GM23338 (cell line): ENCODE measurements at regions not wholly inside any gene's neighbourhood (a gene's known extent, or its start where the extent isn't known, plus 50 kb on each side); places are given as distances from the start of the nearest gene placed in this dataset.

Source experiments
- ATAC-seq: fragments of 200-7000 bp; cut with Tn5 transposase; 3 replicates; pipeline ENCODE4 v1.9.1; 2020
- DNase-seq: peaks from one replicate; pipeline ENCODE4 v3.0.0-alpha.2; 2015; ENCODE audit warnings: low spot score
- H2AFZ ChIP-seq: fragments of 200-600 bp; sonication (generic); 2 replicates; pipeline ENCODE4 v1.8.0; 2016; ENCODE audit warnings: antibody characterized with exemption, mild to moderate bottlenecking, moderate library complexity
- H3F3A ChIP-seq: fragments of 200-600 bp; sonication (generic); replicated peaks from 2 replicates; pipeline ENCODE4 v1.8.0; 2017; ENCODE audit warnings: antibody characterized with exemption, mixed run types, low read depth
- H3K27ac ChIP-seq: fragments of 200-600 bp; sonication (generic); 2 replicates; pipeline ENCODE4 v1.6.1; 2016; ENCODE audit warnings: low read depth
- H3K27me3 ChIP-seq: fragments of 200-600 bp; sonication (generic); 2 replicates; pipeline ENCODE4 v1.8.0; 2016; ENCODE audit warnings: mild to moderate bottlenecking, mixed run types, moderate library complexity; ENCODE audit not compliant: insufficient read depth
- H3K36me3 ChIP-seq: fragments of 200-600 bp; sonication (generic); 2 replicates; pipeline ENCODE4 v1.8.0; 2016; ENCODE audit warnings: mild to moderate bottlenecking; ENCODE audit not compliant: insufficient read depth
- H3K4me1 ChIP-seq: fragments of 200-600 bp; sonication (generic); 2 replicates; pipeline ENCODE4 v1.8.0; 2016; ENCODE audit warnings: mild to moderate bottlenecking, moderate library complexity; ENCODE audit not compliant: insufficient read depth
- H3K4me2 ChIP-seq: fragments of 200-600 bp; sonication (generic); 2 replicates; pipeline ENCODE4 v1.7.1; 2017; ENCODE audit warnings: mixed run types
- H3K4me3 ChIP-seq: fragments of 200-600 bp; sonication (generic); 2 replicates; pipeline ENCODE4 v1.6.1; 2016; ENCODE audit warnings: mixed run types
- H3K79me2 ChIP-seq: fragments of 200-600 bp; sonication (generic); replicated peaks from 2 replicates; pipeline ENCODE4 v1.8.0; 2017; ENCODE audit warnings: mild to moderate bottlenecking; ENCODE audit not compliant: insufficient read depth
- H3K9me2 ChIP-seq: fragments of 200-600 bp; sonication (generic); 2 replicates; pipeline ENCODE4 v1.8.0; 2017; ENCODE audit not compliant: insufficient read depth
- H4K20me1 ChIP-seq: fragments of 200-600 bp; sonication (generic); replicated peaks from 2 replicates; pipeline ENCODE4 v1.8.0; 2017; ENCODE audit warnings: mild to moderate bottlenecking; ENCODE audit not compliant: insufficient read depth
- H3K27ac Mint-ChIP-seq: 2 replicates; pipeline ENCODE4 v1.8.0; 2020; ENCODE audit warnings: inconsistent platforms, mild to moderate bottlenecking, moderate library complexity, mixed read lengths
- H3K27me3 Mint-ChIP-seq: 3 replicates; pipeline ENCODE4 v1.8.0; 2022; ENCODE audit warnings: low read depth, mild to moderate bottlenecking, moderate library complexity, mixed read lengths, inconsistent platforms; ENCODE audit not compliant: insufficient read depth, poor library complexity
- H3K36me3 Mint-ChIP-seq: 3 replicates; pipeline ENCODE4 v1.8.0; 2021; ENCODE audit warnings: low read depth, mild to moderate bottlenecking, inconsistent platforms, moderate library complexity, mixed read lengths
- H3K4me1 Mint-ChIP-seq: 3 replicates; pipeline ENCODE4 v1.8.0; 2020; ENCODE audit warnings: mild to moderate bottlenecking, inconsistent platforms, mixed read lengths
- H3K4me3 Mint-ChIP-seq: 3 replicates; pipeline ENCODE4 v1.8.0; 2021; ENCODE audit warnings: moderate library complexity, mild to moderate bottlenecking, inconsistent platforms, mixed read lengths
- H3K9me3 Mint-ChIP-seq: 3 replicates; pipeline ENCODE4 v1.8.0; 2020; ENCODE audit warnings: moderate library complexity, mild to moderate bottlenecking, inconsistent platforms, mixed read lengths
- CREB1 ChIP-seq: fragments of 250-450 bp; sonication (Bioruptor Pico); IDR thresholded peaks from 2 replicates; pipeline ENCODE4 v1.5.0; 2020; ENCODE audit warnings: low read depth, mild to moderate bottlenecking, moderate library complexity
- JUNB ChIP-seq: IDR thresholded peaks from one replicate; pipeline ENCODE4 v1.6.1; 2016; ENCODE audit warnings: antibody characterized with exemption; ENCODE audit not compliant: unreplicated experiment
- NANOG ChIP-seq: IDR thresholded peaks from 2 replicates; pipeline ENCODE4 v1.6.1; 2016; ENCODE audit warnings: antibody characterized with exemption, borderline replicate concordance
- POLR2AphosphoS5 ChIP-seq: IDR thresholded peaks from 2 replicates; pipeline ENCODE4 v1.6.1; 2016; ENCODE audit warnings: antibody characterized with exemption, low read depth
- ZNF331 ChIP-seq: fragments of 250-450 bp; sonication (Bioruptor Pico); IDR thresholded peaks from 2 replicates; pipeline ENCODE4 v1.5.0; 2020; ENCODE audit warnings: low read depth, mild to moderate bottlenecking, moderate library complexity
- ZNF462 ChIP-seq: fragments of 250-450 bp; sonication (Bioruptor Pico); IDR thresholded peaks from 2 replicates; pipeline ENCODE4 v1.5.0; 2020; ENCODE audit warnings: mild to moderate bottlenecking, moderate library complexity
- TF ChIP-seq, protein P1 (sequence below): IDR thresholded peaks from 2 replicates; pipeline ENCODE4 v1.6.1; 2016; ENCODE audit warnings: antibody characterized with exemption
- TF ChIP-seq, protein P2 (sequence below): IDR thresholded peaks from one replicate; pipeline ENCODE4 v1.6.1; 2018; ENCODE audit warnings: antibody characterized with exemption; ENCODE audit not compliant: unreplicated experiment

DNA sequence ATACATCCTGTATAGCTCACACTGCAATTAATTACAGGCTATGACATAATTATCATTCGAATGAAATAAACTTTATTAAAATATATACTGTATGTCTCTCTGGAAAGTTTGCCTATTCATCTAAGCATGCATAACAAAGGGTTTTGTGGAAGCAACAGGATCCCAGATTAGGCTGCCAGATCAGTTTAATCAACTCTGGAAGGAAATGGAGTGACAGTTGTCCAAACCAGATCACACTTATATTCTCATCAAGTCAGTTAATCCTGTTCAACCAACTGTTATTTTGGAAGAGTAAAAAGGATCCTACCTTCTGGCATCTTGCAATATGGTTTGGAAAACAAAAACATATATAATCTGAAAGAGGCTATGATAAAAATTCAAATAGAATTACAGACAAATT, 312.2 kb downstream of the FAT4 start:
- H3K4me1 ChIP-seq: 0 out of 2 replicates have a peak, but pooled peaks cover 7% of the 10 kb centered on the region
- no peaks in the 10 kb centered on the region for H3F3A ChIP-seq
- TF ChIP-seq NANOG: no peak
- TF ChIP-seq, protein P1, sequence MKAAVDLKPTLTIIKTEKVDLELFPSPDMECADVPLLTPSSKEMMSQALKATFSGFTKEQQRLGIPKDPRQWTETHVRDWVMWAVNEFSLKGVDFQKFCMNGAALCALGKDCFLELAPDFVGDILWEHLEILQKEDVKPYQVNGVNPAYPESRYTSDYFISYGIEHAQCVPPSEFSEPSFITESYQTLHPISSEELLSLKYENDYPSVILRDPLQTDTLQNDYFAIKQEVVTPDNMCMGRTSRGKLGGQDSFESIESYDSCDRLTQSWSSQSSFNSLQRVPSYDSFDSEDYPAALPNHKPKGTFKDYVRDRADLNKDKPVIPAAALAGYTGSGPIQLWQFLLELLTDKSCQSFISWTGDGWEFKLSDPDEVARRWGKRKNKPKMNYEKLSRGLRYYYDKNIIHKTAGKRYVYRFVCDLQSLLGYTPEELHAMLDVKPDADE: no peak
- TF ChIP-seq ZNF331 (CRISPR knock-in tag): no peak
- no peak for TF ChIP-seq ZNF462
- TF ChIP-seq, protein P2, sequence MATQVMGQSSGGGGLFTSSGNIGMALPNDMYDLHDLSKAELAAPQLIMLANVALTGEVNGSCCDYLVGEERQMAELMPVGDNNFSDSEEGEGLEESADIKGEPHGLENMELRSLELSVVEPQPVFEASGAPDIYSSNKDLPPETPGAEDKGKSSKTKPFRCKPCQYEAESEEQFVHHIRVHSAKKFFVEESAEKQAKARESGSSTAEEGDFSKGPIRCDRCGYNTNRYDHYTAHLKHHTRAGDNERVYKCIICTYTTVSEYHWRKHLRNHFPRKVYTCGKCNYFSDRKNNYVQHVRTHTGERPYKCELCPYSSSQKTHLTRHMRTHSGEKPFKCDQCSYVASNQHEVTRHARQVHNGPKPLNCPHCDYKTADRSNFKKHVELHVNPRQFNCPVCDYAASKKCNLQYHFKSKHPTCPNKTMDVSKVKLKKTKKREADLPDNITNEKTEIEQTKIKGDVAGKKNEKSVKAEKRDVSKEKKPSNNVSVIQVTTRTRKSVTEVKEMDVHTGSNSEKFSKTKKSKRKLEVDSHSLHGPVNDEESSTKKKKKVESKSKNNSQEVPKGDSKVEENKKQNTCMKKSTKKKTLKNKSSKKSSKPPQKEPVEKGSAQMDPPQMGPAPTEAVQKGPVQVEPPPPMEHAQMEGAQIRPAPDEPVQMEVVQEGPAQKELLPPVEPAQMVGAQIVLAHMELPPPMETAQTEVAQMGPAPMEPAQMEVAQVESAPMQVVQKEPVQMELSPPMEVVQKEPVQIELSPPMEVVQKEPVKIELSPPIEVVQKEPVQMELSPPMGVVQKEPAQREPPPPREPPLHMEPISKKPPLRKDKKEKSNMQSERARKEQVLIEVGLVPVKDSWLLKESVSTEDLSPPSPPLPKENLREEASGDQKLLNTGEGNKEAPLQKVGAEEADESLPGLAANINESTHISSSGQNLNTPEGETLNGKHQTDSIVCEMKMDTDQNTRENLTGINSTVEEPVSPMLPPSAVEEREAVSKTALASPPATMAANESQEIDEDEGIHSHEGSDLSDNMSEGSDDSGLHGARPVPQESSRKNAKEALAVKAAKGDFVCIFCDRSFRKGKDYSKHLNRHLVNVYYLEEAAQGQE: no peak
- TF ChIP-seq POLR2AphosphoS5: no peak
- TF ChIP-seq CREB1 (CRISPR knock-in tag): no peak
- no peak for TF ChIP-seq JUNB
- no peak for DNase-seq
- Mint-ChIP-seq H3K9me3 (no peaks in the 10 kb centered on the region), H3K27me3 (no peaks in the 10 kb centered on the region), H3K4me1 (peaks cover 4% of the 10 kb centered on the region; the same call in 2 of the 3 replicates), H3K27ac (no peak overlapping the region), H3K4me3 (no peak overlapping the region), H3K36me3 (no peaks in the 10 kb centered on the region)
- H3K27me3 ChIP-seq: no peaks in the 10 kb centered on the region
- H3K36me3 ChIP-seq: no peaks in the 10 kb centered on the region
- no peak overlapping the region for H3K27ac ChIP-seq
- H3K4me3 ChIP-seq: no peak overlapping the region
- H3K9me2 ChIP-seq: no peaks in the 10 kb centered on the region
- no peak overlapping the region for H2AFZ ChIP-seq
- no peaks in the 10 kb centered on the region for H3K79me2 ChIP-seq
- no peak for ATAC-seq
- H4K20me1 ChIP-seq: no peaks in the 10 kb centered on the region
- no peak overlapping the region for H3K4me2 ChIP-seq
